CD4-positive, alpha-beta T cell treated with Interleukin-17A for 4 hours (primary cell): ENCODE measurements at regions not wholly inside any gene's neighbourhood (a gene's known extent, or its start where the extent isn't known, plus 50 kb on each side); places are given as distances from the start of the nearest gene placed in this dataset.

Source experiments
- DNase-seq: peaks from one replicate; pipeline ENCODE4 v3.0.0-alpha.2; 2020; ENCODE audit warnings: mixed read lengths

- no peak for DNase-seq
Observed at GRCh38 chr2:5094192-5094591, 598.0 kb upstream of the SOX11 start.

DNA sequence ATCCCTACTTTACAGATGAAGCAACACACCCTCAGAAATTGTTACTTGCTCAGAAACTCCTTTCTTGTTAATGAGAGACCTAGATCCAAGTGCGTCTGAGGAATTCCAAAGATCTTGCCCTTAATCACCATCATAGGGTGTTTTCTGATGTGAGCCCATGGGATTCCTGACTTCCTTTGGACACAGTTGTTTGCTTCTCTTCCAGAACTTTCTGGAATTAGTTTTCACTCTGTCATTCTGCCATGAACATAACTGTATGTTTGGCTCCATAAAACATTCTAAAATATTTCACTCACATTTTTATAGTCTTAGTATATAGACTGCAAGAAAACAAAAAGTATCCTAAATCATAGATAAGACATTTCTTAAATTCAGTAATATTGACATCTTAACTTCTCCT, 593.9 kb upstream of the SOX11 start:
- no peak for DNase-seq

DNA sequence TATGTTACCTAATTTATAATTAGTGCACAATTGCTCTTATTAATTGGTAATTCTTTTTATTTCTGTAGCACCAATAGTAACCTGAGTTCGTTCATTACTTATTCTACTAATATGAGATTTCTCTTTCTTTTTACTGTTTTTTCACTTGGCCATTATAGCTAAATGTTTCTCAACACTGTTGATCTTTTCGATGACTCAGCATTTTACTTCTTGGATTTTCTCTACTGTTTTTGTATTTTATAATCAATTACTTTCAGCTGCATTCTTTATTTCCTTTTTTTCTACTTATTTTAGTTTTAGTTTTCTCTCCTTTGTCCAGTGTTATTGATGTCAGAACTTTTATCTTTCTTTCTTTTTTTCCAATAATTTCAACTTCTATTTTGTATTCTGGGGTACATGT, 589.4 kb upstream of the SOX11 start:
- DNase-seq: no peak

- DNase-seq: no peak
Observed at GRCh38 chr2:5111581-5111980, 580.6 kb upstream of the SOX11 start.

DNA sequence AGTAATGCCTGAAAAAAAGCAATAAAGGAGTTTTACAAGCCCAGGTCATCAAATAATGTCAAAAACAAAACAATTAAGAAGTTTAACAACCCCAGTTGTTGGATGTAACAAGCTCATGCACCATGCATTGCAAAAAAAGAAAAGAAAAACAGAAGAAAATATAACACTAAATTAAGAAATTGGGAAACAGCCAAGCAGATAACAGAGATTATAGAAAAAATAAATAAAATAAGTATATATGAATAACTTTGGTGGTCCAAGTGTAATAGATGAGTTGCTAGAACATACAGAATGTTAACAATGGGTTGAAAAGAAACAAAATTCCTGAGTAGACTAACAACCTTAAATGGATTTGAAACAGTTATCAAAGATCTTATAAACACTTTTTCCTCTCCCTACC, 573.1 kb upstream of the SOX11 start:
- no peak for DNase-seq

DNA sequence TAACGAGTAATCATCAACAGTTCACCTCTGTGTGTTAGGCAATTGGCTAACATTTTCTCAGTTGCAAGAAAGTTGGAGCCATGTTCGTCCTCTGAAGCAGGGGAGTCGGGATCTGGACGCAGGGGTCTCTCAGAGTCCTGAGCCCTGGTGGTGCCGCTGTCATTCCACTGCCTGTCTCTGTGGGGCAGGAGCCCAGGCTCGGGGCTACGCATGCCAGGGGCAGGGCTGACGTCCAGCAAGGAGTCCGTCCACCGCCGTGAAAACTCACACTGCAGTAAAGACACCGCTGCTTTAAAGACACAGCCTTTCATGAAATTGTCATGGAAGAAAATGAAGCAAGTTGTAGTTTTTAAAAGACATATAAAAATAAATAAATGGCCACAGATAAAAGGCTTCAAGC, 571.1 kb upstream of the SOX11 start:
- DNase-seq: no peak

DNA sequence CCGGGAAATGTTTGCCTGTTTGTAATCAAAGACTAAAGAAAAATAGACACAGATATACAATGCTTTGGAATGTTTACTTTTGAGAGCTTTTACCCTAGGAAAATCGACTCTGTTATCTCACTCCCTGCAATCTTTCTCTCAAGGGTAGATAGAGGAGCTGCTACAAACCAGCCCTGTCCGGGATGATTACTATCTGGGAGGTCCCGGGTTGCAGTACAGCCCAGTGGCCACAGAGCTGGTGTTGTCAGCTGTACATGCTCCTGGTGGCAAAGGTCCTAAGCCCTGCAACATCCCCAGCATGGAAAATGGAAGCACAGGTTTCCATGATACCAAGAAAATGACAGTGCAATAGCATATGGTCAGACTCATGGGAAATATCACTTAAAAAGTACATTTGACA, 570.5 kb upstream of the SOX11 start:
- DNase-seq: no peak

DNA sequence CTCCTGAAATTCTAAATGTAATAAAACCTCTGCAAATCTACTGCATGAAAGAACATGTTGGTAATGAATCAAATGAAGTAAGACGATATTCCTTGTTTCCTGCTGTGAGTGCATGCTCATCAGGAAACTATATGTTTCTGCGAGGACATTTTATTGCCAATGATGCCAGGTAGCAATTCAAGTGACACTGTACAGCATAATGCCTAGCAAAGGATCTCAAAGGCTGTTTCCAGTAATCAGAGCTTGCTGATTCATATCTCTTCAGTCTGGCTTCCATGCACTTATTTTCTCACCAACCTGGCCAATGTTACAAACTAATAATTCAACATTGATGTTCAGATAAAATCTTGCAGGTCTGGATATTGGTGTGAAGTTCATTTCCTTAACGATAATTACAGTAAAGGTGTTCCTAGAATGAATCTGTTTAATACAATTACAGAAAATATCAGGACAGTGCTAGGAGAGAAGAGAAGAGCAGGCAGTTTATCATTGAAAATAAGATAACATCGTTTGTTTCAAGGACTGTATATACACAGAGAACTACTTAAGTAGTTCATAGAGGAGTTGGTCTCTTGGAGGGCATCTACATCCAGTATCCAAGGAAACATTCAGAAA, 568.5 kb upstream of the SOX11 start:
- no peak for DNase-seq

DNA sequence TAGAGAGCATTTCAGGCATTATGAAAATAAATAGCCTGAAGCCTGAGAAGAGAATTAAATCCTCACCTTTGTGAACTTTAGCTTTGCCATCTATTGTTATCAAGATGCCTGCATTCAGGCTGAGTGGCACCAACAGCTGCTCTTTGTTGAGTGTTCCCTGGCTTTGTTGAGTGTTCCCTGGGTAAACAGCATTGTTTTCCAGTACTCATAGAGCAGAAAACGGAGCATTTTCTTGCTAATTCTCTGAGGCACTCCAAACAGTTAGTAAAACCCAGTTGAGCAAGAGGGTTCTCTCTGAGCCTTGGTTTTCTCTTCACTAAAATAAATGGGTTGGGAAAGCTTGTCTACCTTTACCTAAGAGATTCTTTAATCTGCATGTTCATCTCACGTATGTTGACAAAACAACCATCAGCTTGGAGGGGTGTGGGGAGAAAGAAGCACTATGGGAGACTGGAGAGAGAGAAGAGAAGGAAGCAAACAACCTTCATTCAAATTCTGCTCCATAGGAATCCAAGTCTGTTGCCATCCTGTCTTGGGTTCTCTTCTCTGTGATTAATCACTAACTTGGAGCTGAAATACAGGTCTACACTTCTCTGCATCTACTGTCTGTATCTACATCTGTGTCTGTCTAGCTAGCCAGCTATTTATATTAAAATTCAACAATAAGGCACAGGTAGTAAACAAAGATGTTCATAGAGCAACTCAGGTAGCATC, 567.0 kb upstream of the SOX11 start:
- DNase-seq: no peak

DNA sequence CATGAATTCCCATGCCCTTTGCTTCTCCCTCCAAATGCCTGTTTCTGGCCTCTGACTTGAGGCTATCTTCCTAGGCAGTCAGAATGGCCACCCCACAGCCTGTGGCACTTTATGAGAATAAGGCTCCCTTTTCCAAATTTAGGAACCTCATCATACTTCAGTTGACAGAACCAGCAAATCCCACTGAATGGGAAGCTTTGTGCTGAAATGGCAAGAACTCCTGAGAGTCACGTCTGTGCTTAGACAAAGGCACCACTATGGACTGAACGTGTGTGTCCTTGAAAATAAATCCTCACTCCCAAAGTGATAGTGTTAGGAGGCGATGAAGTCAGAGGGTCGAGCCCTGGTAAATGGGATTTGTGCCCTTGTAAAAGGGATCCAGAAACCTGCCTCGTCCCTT, 559.9 kb upstream of the SOX11 start:
- DNase-seq: no peak

DNA sequence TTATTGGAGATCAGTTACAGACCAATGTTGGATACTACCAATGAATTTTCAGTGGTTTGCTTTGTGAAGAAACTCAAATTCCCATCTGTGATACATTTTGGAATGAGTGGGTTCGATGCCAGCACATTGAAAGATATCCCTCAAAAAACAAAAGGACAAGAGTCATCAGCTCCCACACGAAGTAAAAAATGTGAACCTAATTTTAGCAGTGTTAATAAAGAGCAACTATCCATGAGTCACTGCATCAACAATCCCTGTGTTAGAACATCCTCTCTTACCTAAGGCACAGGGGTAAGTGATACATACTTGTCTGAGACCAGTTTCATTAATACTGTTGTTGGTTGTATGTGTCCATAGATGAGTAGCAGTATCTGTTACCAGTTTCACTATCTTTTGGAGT, 551.8 kb upstream of the SOX11 start:
- DNase-seq: no peak

GRCh38 chr2:5144159-5144558, 548.0 kb upstream of the SOX11 start:
- no peak for DNase-seq

- DNase-seq: no peak
Observed at GRCh38 chr2:5145053-5145452, 547.1 kb upstream of the SOX11 start.

- no peak for DNase-seq
Observed at GRCh38 chr2:5145801-5146200, 546.4 kb upstream of the SOX11 start.

DNA sequence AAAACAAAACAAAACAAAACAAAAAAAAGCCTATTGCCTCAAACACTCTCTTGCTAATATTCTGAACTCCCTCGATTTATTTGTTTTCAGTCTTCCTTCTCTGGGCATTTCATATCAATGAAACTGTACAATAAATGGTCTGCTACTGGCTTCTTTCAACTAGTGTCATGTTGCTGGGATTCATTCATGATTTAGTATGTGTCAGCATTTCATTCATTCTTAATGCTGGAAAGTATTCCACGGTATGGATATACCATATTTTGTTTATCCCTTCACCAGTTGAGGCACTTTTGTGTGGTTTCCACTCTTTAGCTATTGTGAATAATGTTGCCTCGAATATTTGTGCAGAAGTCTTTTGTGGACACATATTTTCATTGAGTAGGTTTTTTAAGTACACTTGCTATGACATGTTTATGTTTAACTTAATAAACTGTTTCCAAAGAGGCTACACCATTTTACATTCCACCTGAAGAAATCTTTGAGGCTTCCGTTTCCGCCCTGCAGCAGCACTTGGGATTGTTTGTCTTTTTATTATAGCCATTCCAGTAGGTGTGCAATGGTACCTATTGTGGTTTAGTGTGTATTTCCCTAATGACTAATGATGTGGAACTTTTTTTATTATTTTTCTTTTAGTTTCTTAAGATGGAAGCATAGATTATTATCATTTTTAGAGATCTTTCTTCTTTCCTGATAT, 543.6 kb upstream of the SOX11 start:
- DNase-seq: no peak

DNA sequence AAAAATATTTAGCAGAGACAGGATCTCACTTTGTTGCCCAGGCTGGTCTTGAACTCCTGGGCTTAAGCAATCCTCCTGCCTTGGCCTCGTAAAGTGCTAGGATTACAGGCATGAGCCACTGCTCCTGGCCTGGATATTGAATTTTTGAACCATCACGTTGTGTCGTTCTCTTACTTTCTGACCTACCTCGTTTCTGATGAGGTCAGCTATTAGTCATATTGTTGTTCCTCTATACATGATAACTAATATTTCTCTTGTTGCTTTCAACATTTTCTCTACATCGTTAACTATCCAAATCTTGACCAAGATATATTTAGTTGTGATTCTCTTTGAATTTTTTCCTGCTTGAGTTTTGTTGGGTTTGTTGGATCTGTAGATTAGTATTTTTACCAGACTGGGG, 541.3 kb upstream of the SOX11 start:
- no peak for DNase-seq

DNA sequence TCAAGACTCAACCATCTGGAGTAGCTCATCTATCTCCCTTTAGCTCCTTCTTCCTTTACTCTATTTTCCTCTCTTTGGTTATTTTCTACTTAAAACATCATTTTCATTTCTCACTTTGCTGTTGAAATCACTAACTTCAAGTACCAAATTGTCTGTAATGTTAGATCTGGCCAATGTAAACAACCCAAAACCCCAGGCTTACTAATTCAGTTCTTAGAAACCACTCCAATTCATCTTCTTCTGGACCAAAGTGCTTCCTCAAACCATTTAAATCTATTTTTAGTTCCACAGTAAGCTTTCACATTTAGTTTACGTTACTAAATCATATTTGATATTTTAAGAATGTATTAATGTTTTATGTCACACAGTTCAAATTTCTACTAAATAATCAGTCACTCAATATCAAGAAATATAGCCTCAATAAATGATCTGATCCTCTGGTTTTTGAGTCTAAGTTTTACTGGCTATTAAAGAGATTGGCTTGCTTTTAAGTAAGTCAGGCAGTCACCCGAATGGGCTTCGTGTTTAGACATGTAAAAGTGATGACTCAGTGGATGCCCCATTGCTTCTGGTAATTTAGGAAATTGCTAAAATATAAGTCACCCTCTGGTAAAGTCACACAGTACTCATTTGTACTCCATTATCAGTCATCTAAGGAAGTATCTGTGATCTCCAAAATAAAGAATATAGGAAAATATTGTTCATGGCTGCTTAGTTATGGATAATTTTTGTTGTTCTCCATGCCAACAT, 527.2 kb upstream of the SOX11 start:
- DNase-seq: no peak

DNA sequence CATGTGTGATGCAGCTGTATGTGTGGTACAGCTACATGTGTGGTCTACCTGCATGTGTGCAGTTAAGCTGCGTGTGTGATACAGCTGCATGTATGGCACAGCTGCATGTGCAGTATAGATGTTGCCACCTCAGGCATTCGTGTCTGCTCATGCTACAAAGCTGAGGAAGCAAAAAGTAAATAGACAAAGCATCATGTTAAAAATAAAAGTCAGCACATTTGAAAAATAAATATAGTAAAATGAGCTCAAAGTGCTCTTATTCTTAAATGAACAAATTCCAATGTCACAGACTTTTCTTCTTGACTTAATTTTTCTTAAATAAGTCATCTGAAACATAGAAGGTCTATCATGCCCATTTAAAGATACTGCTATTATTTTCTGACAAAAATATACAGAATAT, 519.3 kb upstream of the SOX11 start:
- DNase-seq: no peak

DNA sequence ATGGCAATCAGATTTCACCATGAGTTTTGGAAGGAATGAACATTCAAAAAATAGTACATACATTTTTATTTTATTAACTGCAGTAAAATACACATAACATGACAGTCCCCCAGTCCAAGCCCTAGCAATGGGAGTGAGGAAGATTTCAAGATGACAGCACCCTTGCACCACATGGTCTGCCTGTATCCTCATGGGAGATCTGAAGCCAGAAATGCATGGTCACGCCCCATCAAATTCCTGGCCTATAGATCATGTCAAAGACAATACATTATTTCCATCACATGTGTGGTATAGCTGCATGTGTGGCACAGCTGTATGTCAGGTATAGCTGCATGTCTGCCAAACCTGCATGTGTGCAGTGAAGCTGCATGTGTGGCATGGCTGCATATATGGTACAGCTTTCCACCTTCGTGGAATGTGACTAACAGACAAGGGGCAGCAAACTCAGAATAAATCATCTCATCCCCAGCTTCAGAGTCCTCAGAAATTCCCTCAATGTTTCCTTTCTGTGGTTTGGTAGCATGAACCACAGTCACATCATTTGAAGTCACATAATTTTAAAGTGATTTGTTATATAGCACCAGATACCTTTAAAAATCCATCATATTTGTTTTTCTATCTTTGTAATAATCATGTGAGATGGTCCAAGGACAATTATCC, 518.2 kb upstream of the SOX11 start:
- DNase-seq: no peak

DNA sequence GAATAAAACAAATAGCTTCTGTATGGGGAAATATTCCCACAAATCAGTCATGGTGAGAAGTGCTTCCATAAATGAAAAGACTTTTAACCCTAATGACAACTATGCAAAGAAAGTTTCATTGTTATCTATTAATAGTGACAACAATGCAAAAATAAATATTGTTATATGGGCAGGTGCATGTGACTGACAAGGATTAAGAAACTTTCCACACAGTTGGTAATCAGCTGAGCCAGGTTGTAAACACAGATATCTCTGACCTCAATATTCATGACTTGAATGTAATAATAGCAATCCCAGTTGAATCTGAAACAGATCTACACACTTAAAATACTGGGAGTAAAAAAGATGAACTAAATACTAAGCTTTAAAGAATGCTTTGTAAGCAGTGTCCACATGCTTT, 517.0 kb upstream of the SOX11 start:
- DNase-seq: no peak

DNA sequence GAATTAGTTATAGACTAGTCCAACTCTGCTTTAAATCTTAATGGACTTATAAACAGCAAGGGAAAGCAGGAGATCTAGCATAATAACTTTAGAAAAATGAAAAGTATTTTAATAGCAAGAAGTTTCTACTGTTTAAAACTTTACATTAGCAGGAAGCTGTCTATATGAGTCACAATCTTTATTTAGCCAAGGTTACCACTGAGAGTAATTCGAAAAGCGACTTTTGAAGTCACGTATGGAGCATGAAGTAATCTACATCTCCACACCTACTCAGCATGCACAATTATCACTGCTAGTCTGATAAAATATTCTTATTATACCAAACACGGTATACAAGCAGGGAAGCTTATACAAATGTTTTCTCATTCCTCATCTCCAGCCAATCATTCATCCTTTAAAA, 515.4 kb upstream of the SOX11 start:
- DNase-seq: no peak

DNA sequence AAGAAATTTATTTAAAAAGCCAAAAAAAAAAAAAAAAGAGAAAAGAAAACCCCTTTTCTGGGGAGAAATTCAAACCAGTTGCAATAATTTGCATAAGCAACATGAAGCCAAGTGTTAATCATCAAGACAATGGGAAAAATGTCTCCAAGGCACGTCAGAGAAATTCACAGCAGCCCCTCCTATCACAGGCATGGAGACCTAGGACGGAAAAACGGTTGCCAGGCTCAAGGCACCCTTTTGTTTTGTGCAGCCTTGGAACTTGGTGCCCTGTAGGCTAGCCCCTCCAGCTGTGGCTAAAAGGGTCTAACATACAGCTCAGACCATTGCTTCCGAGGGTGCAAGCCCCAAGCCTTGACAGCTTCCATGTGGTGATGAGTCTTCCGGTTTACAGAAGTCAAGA, 509.2 kb upstream of the SOX11 start:
- no peak for DNase-seq

DNA sequence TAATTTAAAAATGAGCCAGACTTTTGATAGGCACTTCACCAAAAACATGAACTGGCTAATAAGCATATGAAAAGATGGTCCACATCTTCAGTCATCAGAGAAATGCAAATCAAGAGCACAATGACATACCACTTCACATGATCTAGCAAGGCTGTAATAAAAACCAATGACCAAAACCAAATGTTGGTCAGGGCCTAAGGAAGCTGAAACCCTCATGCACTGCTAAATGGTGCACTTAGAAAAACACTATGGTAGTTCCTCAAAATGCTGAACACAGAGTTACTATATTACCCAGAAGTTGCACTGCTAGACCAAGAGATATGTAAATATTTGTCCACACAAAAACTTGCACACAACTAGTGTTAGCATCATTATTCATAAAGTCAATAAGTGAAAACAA, 504.9 kb upstream of the SOX11 start:
- no peak for DNase-seq
